ENCODE measurements at regions not wholly inside any gene's neighbourhood (a gene's known extent, or its start where the extent isn't known, plus 50 kb on each side); places are given as distances from the start of the nearest gene placed in this dataset.

DNA sequence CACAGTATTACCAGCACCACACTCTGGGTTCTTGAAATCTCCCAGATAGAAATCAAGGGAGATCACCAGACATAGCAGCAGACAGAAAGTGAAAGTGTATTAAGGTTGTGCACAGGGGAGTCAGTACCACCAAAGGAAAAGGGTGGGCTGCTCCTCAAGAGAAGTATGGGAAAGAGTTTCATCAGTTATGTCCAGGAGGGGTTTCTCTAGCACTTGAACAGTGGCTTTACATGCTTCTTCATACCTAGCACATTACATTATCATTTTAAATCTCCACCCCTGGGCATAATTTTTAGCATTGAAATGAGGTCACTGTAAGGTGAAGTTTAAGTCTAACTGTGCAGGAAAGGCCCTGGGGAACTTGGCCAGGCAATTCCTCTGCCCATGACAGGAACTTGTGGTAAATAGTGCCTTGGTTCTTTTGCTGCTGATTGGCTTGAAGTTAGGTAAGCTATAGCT lies 601.0 kb downstream of the NUF2 start:
- TF ChIP-seq, protein P1, sequence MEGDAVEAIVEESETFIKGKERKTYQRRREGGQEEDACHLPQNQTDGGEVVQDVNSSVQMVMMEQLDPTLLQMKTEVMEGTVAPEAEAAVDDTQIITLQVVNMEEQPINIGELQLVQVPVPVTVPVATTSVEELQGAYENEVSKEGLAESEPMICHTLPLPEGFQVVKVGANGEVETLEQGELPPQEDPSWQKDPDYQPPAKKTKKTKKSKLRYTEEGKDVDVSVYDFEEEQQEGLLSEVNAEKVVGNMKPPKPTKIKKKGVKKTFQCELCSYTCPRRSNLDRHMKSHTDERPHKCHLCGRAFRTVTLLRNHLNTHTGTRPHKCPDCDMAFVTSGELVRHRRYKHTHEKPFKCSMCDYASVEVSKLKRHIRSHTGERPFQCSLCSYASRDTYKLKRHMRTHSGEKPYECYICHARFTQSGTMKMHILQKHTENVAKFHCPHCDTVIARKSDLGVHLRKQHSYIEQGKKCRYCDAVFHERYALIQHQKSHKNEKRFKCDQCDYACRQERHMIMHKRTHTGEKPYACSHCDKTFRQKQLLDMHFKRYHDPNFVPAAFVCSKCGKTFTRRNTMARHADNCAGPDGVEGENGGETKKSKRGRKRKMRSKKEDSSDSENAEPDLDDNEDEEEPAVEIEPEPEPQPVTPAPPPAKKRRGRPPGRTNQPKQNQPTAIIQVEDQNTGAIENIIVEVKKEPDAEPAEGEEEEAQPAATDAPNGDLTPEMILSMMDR (IDR thresholded peaks at IDR 0.05): no peak
- TF ChIP-seq POLR2A (IDR thresholded peaks at IDR 0.05): no peak
